NCI-H2107 treated with DMSO at 0.1 percent for 48 hours (cell line): ENCODE measurements at regions not wholly inside any gene's neighbourhood (a gene's known extent, or its start where the extent isn't known, plus 50 kb on each side); places are given as distances from the start of the nearest gene placed in this dataset.
"Not testable (repeated sequence)": the region's sequence is repeated elsewhere in the genome, so short reads cannot be mapped to it uniquely, and the experiment has no call there.

Experiments used
- DNase-seq: peaks from one replicate; lab custom pipeline; 2025; ENCODE audit not compliant: unreplicated experiment; lab: John Stamatoyannopoulos, UW

- no peak for DNase-seq
These were observed 184.9 kb upstream of the DTNA start for GRCh38 chr18:34525244-34525643.

DNA sequence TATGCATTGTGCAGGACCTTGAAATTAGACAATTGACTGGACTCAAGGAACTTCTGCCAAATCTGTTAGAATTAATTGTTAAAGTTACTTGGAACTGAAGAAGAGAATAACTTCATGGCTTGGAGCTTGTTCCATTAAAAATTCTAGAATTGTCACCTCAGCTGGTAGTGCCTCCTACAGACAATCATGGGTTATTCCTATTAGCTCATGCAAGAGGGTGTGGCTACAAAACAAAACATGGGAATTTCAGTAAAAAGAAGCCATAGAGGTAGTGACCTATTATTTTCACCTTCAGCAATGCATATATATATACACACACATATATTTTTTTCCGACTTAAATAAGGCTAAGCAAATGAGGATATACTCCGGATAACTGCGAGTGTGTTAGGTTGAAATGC is 181.9 kb upstream of the DTNA start:
- no peak for DNase-seq

DNA sequence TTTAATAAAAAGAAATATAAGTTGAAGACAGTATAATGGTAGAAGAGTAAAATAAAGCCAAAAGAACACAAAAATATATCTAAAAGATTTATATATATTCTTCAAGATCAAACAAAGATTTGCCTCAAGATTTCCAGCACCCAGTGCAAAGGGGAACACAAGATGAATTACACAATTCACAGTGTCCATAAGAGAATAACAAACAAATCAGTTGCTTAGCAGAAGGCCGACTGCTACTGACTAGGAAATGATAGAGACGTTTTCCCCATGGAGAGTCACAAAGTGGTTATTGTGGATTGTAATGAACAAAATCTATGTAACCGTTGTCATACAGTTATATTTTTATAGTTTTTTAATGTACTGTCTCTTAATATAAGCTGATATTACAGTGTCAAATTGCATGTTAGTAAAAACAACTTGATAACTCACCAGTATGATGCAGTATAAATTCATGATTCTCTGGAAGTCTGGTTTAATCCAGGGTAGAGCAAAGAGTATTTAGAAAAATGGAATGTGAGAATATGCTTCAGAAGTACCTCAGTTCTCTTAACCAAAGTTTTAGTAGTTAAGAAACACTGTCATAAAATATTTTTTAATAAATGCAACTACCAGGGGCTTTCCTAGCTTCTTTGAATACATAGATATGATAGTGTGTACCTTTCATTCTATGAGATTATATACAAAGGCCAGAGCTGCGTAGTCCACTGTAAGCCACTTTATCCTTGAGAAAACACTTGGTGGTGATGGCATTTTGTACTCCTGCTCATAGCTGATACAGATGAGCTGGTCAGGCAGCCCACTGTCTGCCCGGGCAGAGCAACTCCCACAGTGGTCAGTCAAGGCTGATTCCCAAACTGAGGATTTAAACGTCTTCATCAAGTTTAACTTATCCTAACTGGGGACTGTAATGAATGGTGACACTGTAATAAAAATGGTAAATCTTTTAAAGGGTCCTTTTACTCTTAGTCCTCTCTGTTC is 180.5 kb upstream of the DTNA start:
- DNase-seq = no peak

- no peak for DNase-seq
These were observed 179.0 kb upstream of the DTNA start for GRCh38 chr18:34531110-34531509.

- not testable (repeated sequence) for DNase-seq
These were observed 175.5 kb upstream of the DTNA start for GRCh38 chr18:34534642-34535041.

DNA sequence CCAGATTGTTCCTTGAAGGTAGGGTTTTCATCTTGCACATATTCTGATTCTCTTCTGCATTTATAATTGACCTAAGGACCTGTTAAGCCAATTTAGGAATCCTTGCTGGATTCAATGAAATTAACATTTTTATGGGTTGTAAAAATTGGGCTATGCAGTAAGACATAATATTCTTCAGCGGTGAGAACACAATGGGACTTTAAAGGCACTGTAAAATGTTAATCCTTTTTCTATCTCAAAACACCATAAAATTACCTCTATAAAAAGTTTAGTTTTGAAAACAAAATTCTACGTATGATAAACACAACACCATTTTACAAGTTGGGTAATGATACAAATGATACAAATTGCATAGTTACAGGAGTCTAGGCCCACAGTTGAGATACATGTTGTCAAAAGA is 169.2 kb upstream of the DTNA start:
- DNase-seq = no peak

GRCh38 chr18:34542625-34543024 is 167.5 kb upstream of the DTNA start:
- no peak for DNase-seq

GRCh38 chr18:34543356-34543755 is 166.7 kb upstream of the DTNA start:
- no peak for DNase-seq

DNA sequence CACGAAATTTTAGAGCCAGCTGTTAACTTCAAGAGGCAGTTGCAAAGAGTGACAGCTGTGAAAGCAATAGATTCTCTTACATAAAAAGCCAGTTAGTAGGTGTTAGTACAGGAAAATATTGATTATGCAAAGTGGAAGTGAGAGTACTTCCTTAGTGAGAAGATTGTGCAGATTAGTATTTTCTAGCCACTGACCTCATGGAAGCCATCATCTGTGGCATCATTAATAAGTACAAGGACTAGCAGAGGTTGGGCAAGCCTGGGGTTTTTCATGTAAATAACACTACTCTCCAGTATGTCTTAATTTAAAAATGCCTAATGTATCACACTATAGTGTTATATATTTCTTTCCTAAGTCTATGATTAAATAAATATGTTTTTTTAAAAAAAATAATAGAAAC is 166.2 kb upstream of the DTNA start:
- DNase-seq = no peak

DNA sequence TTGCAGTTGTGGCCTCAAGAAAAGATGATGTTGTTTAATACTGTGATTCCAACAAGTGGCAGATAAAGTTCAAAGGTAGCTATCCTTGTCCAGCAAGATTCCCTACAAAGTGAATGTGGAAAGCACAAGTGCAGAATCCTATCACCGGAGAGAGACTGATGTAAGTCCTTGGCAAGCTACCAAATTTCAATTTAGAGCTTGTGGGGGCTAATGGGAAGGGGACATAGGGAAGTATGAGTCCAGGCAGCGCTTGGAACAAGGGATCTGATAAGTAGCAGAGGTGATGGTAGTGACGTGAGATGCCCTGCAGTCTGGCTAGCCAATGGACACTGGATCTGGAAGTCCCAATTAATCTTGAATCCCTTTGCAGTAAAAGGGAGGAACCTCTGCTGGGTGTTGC is 165.2 kb upstream of the DTNA start:
- no peak for DNase-seq

DNA sequence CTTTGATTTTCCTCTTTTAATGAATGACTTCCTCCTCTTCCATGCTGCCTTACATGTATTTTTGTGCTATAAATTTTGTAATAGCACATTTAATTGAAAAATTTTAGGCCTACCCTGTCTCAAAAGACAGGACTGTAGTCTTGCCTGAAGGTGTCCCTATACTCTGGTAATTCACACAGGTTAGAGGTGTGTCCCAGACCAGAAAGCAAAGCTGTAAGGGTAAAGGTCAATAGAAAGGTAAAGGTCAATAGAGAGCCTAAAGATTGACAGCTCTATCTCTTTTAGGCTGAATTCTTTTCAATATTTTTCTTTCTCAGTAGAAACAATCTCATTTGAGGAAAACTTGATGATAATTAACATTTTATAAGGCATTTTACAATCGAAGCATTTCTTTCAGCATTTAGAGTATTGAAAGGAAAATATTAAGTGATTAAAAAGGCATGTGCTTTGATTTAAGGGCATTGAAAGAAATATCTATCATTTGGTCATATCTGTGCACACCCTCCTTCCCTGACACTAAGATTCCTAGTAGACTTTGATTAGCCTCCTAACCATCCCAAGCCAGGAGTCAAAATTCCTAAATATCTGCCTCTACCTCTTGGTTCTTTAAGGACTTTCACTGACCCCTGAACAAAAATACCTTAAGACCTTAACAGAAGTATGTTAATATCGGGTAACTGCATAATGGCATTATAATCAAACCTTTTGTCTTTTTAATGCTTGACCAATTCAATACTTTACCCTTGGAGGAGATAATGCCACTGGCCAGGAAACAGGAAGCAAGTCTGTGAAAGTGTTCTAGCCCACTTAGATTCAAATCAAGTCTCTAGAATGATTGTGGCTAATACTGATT is 161.8 kb upstream of the DTNA start:
- DNase-seq = no peak

DNA sequence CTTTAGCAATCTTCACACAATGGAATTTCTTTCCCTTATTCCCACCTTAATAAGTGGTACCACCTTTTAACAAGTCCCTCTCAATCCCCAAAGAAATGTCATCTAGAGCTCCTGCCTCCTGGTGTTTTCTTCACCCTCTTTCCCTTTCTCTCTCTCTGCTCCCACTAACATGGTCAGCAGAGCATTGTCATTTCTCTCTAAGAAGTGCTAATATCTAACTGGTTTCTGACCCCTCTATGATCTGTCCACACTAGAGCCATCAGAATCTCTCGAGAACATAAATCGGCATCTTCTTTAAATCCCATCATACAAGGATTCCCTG is 161.2 kb upstream of the DTNA start:
- no peak for DNase-seq

- no peak for DNase-seq
These were observed 160.7 kb upstream of the DTNA start for GRCh38 chr18:34549367-34549766.

- DNase-seq = no peak
These were observed 159.9 kb upstream of the DTNA start for GRCh38 chr18:34550156-34550555.

- DNase-seq = no peak
These were observed 159.2 kb upstream of the DTNA start for GRCh38 chr18:34550902-34551301.

DNA sequence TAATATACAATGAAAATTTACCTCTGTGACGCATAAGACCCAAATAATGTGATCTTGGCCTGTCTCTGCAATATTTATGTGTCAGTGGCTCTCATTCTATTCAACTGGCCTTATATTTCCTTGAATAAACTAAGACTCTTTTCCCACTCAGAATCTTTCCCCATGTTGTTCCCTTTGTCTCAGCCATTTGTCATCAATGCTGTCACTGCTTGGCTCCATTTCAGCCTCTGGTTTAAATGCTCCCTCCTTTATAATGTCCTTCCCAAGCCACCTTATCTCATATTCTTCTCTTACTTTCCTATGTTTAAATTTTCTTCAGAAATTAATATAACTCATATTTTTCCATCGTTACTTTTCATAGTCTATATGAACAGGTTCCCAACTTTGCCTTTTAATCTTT is 158.3 kb upstream of the DTNA start:
- DNase-seq = no peak

DNA sequence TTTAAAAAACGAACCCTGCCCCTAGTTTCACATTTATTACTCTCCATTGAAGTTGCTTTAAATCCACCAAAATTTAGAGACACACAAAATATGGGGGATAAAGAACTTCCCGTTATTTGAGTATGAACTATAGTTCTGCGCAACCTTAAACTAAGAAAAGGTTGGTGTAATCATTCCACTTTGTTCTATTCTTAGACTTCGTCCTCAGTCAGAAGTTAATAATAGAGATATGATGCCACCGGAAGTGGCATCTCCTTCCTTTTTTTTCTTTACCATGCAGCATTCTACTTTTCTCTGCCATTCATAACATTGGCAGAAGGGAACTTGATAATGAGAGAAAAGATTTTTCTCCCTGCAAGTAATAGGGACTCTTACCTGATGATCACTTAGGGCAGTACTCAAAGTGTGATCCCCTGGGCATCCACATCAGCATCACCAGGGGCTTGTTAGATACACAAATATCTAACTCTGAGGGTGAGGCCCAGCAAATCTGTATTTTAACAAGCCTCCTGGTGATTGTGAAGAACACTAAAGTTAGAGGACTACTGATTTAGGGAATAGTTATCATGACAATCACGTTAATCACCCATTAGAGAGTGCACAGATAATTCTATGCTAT is 147.7 kb upstream of the DTNA start:
- no peak for DNase-seq

DNA sequence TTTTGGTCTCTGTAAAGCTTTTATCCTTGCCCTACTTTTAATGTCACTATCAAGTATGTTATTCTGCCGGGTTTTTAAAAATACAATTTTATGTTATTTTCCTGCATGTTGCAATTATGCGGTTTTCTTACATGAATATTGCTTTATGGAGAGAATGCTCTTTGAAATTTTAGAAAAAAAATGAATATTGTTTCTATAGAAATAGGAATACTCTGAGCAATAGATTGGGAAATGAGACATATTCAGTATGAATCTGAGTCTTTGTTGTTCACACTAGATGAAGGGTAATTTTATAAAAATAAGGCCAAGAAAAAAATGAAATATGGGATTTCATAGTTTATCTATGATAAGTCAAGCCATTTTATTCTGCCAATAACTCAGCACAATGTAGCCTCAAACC is 142.2 kb upstream of the DTNA start:
- DNase-seq = no peak

DNA sequence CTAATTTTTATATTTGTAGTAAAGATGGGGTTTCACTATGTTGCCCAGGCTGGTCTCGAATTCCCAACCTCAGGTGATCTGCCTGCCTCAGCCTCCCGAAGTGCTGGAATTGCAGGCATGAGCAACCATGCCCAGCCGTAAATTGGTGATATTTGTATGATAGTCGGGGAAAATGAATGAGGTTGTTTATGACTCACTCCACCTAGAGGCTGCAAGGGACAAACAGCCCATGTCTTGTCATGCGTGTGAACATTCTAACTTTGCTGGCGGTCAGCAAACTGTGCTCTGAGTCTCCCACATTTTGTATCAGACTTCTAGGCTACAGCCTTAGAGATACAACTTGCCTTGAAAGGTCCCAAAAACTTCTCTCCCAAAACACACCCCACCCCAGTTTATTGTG is 133.5 kb upstream of the DTNA start:
- DNase-seq = no peak

DNA sequence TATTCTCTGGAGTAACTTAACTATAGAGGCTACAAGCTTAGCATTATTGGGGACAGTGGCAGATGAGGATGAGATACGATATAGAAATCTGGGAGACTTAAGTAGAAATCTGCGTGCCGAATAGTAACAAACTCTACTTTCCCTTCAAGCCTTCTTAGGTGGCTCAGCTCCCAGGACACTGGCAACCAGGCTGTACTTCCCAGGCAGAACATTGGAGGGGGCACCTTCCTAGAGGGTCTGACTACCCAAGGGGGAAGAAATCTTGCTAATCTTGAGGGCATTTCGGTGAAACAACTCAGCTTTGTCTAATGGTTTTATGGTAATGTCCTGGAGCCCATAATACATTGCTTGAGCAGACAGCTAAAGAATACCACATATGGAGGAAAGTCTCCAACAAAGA is 126.2 kb upstream of the DTNA start:
- no peak for DNase-seq

GRCh38 chr18:34590503-34590902 is 119.6 kb upstream of the DTNA start:
- DNase-seq = no peak

GRCh38 chr18:34591920-34592444 is 118.1 kb upstream of the DTNA start:
- DNase-seq = no peak
